ENCODE measurements at regions not wholly inside any gene's neighbourhood (a gene's known extent, or its start where the extent isn't known, plus 50 kb on each side); places are given as distances from the start of the nearest gene placed in this dataset.

DNA sequence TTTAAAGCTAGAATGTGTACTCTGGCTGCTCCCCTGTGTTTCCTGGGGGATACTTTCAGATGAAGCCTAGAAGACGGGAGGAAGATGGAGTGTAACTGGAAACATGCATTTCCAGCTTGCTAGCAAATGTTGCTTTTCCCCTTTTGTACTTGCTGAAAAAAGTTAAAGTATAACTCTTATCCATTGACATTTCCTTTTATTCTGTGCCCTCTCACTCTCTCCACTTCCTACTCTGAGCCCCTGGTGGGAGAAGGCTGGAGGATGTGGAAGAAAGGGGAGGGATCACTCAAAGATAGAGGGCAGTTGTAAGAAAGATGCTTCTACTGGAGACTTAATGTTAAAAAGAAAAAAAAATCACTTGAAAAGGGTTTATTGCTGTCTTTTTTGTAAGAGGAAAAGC lies 396.5 kb downstream of the DTHD1 start:
- DNase-seq = no peak
- Histone ChIP-seq H3K4me3 (no peak overlapping the region), H3K36me3 (no peaks in the 10 kb centered on the region), H3K27ac (no peak overlapping the region), H3K4me1 (peaks cover 10% of the 10 kb centered on the region), H3K27me3 (no peaks in the 10 kb centered on the region), H3K9me3 (replicated peaks) (no peaks in the 10 kb centered on the region)

DNA sequence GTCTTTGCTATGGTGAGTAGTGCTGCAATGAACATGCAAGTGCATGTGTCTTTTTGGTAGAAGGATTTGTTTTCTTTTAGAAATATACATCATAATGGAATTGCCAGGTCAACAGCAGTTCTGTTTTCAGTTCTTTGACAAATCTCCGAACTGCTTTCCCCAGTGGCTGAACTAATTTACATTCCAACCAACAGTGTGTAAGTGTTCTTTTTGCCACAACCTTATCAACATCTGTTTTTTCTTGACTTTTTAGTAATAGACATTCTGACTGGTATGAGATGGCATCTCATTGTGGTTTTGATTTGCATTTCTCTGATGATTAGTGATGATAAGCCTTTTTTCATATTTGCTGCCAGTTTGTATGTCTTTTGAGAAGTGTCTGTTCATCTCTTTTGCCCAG lies 406.3 kb downstream of the DTHD1 start:
- Histone ChIP-seq H3K9me3 (replicated peaks) (no peaks in the 10 kb centered on the region), H3K4me1 (peaks cover 7% of the 10 kb centered on the region), H3K27me3 (no peaks in the 10 kb centered on the region), H3K4me3 (no peak overlapping the region), H3K27ac (no peak overlapping the region), H3K36me3 (no peaks in the 10 kb centered on the region)
- no peak for DNase-seq

DNA sequence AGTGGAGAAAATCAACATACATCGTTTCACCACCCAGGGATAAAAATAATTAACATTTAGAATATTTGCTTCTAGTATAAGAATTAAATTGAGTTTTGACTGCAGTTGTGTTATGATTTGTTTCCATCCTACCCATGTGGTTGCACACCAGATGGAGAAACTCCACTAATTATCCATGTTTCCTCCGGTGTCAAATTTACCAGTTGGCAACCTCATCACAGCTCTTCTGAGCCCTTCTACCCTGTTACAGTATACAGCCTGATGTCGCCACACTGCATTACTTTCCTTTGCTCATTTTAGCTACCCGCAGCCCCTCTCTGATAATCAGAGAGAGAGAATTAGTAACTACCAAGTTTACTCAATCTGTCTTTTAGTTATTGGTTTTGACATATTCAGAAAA lies 411.2 kb downstream of the DTHD1 start:
- Histone ChIP-seq H3K9me3 (replicated peaks) (no peaks in the 10 kb centered on the region), H3K4me1 (peaks cover 10% of the 10 kb centered on the region), H3K36me3 (no peaks in the 10 kb centered on the region), H3K27me3 (no peaks in the 10 kb centered on the region), H3K27ac (peak overlapping the region; percentile 32), H3K4me3 (no peak overlapping the region)
- DNase-seq = peak; percentile 28 to 71

DNA sequence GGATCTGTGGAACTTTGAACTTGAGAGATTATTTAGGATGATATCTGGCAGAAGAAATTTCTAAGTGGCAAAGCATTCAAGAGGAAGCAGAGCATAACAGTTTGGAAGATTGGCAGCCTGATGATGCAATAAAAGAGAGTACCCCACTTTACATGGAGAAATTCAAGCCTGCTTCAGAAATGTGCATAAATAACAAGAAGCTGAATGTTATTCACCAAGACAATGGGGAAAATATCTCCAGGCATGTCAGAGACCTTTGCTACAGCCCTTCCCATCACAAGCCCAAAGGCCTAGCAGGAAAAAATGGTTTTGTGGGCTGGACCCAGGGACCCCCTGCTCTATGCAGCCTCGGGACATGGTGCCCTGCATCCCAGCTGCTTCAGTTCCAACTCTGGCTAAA lies 420.8 kb downstream of the DTHD1 start:
- Histone ChIP-seq H3K4me3 (no peak overlapping the region), H3K36me3 (no peaks in the 10 kb centered on the region), H3K9me3 (replicated peaks) (peaks cover 4% of the 10 kb centered on the region; the same call in 1 of the 2 replicates), H3K27ac (no peak overlapping the region), H3K4me1 (no peaks in the 10 kb centered on the region), H3K27me3 (no peaks in the 10 kb centered on the region; the same call in 1 of the 2 replicates)
- DNase-seq = no peak

DNA sequence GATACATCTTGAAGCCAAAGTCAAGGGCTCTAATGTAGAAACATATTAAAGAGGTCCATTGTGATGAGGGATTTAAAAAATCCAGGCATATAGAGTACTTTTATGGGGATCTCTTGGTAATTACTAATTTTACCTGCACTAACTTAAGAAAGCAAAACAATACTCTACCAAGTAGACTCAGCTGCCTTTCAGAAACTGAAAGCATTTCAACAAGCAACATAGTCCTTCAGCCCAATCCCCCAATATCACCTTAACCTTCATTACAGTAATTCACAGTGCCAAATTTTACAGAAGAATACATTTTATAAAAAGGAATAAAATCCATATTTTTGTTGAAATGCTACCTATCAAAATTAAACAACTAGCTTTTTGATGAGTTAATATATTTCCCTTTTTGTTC lies 422.9 kb downstream of the DTHD1 start:
- Histone ChIP-seq H3K27ac (no peak overlapping the region), H3K27me3 (no peaks in the 10 kb centered on the region; the same call in 1 of the 2 replicates), H3K36me3 (no peaks in the 10 kb centered on the region), H3K4me3 (no peak overlapping the region), H3K4me1 (no peaks in the 10 kb centered on the region), H3K9me3 (replicated peaks) (peaks cover 4% of the 10 kb centered on the region; the same call in 1 of the 2 replicates)
- DNase-seq = no peak

DNA sequence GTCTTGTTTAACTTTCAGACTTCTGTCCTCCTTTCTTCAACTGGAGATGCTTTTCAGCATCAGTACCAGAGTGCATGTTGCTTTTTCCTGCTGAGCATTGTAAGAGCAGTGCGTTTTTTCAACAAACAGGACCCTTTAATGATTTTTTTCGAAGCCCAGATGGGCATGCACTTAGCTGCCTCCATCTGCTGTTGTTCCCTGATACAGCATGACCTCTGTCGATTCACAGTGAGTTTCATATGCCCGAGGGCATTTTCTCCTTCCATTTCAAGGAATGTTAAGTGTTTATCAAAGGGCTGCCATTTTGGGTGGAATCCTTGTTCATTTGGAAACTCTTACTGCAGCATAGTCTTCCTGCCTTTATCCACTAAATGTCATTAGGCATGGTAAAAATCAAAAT lies 428.6 kb downstream of the DTHD1 start:
- Histone ChIP-seq H3K9me3 (replicated peaks) (peaks cover 4% of the 10 kb centered on the region; the same call in 1 of the 2 replicates), H3K4me3 (no peak overlapping the region), H3K27ac (no peak overlapping the region), H3K36me3 (no peaks in the 10 kb centered on the region), H3K27me3 (no peaks in the 10 kb centered on the region), H3K4me1 (no peaks in the 10 kb centered on the region)
- peak; percentile 11 to 44 for DNase-seq

DNA sequence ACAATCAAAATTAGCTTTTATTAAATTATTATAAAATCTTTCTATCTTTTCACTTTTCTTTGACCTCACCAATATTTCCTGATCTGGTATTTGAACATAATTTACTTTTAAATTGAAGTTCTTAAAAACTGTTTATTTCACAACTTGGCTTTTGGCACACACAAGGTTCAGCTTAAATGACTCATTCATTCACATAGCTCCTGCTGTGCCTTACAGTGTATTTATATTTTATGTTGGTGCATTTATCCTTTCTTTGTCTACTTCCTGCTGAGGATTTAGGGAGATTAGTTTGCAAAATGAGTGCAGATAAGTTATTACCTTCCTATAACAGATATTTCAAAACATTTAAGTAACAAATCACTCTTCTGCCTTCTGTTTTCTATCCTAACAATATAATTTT lies 430.6 kb downstream of the DTHD1 start:
- no peaks in the 10 kb centered on the region for H3K36me3 ChIP-seq
- H3K27me3 ChIP-seq = no peaks in the 10 kb centered on the region
- H3K4me1 ChIP-seq = no peaks in the 10 kb centered on the region
- no peak overlapping the region for H3K27ac ChIP-seq
- no peak for DNase-seq
- H3K4me3 ChIP-seq = no peak overlapping the region
- no peaks in the 10 kb centered on the region for H3K9me3 ChIP-seq (replicated peaks)

DNA sequence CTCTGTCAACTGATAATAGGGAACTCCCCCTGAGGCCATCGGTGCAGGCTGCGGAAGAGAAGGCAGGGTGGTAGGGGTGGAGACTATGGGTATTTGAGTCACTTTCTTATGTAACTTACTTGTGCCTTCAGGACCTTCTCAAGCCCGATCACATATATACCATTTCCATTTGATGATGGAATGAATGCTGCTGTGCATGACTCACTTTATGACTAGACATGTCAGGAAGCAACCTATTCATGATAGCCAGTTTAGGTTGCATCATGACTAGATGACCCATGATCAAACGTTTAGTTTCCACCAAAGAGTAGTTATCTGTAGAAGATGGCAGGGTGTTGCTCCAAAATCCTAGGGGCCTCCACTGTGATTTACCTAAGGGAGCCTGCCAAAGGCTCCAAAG lies 435.5 kb downstream of the DTHD1 start:
- no peak overlapping the region for H3K4me3 ChIP-seq
- H3K9me3 ChIP-seq (replicated peaks) = no peaks in the 10 kb centered on the region
- H3K4me1 ChIP-seq = no peaks in the 10 kb centered on the region
- no peak for DNase-seq
- no peak overlapping the region for H3K27ac ChIP-seq
- H3K27me3 ChIP-seq = no peaks in the 10 kb centered on the region
- H3K36me3 ChIP-seq = no peaks in the 10 kb centered on the region

DNA sequence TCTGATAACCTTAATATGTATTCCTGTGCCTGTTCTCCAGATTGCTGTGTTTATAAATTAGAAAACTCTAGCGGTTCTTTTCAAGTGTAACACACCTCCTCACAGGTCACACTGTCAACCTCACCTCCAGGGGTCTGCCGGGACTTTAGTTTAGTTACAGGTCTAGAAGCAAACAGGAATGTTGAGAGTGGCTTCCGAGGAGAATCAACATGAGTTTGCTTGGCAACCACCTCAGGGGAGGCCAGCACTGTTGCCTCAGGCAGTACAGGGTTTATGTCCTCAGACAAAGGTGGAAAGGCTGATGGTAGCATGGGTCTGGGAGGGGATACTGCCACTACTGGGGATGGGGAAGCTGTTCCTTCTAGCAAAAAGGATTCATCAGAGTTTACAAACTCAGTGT lies 438.0 kb downstream of the DTHD1 start:
- Histone ChIP-seq H3K4me3 (no peak overlapping the region), H3K27me3 (no peaks in the 10 kb centered on the region), H3K9me3 (replicated peaks) (no peaks in the 10 kb centered on the region), H3K27ac (no peak overlapping the region), H3K4me1 (no peaks in the 10 kb centered on the region), H3K36me3 (no peaks in the 10 kb centered on the region)
- DNase-seq = no peak

DNA sequence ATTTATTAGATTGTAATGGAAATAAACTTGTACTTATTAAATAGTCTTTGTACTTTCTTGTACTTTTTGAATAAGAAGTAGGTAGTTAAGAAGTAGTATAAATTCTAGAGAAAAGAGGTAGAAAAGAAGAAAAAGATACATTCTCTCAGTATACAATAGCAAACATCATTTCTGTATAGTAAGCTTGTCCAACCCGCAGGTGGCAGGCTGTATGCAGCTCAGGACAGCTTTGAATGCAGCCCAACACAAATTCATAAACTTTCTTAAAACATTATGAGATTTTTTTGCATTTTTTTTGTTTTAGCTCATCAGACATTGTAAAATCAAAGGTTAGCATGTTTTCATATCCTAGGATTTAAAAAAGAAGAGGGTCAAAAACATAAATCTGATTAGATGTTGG lies 441.6 kb downstream of the DTHD1 start:
- no peaks in the 10 kb centered on the region; the same call in 1 of the 2 replicates for H3K4me1 ChIP-seq
- H3K36me3 ChIP-seq = no peaks in the 10 kb centered on the region

DNA sequence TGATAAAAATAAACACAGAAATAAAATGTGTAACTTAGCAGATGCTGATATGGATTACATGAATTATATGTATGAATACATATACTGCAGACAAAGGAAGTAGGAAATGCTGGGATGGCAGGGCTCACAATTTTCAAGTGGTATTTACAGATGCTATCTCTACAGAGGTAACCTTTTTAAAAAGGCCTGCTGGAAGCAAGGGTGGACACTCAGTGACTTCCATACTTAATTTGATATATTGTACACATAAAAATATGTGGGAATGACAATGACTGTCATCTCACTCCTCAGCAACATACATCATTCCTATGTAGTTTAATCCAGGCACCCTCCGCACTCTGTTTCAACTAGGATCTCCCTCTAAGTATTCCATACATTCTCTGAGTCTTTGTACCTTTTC lies 452.9 kb downstream of the DTHD1 start:
- Histone ChIP-seq H3K36me3 (no peaks in the 10 kb centered on the region), H3K4me3 (no peak overlapping the region), H3K27me3 (peaks cover 2% of the 10 kb centered on the region; the same call in 1 of the 2 replicates), H3K9me3 (replicated peaks) (no peaks in the 10 kb centered on the region), H3K27ac (no peak overlapping the region), H3K4me1 (no peaks in the 10 kb centered on the region)
- no peak for DNase-seq

More for the DNA sequence above, 441.6 kb downstream of the DTHD1 start:
- H3K4me3 ChIP-seq = no peak overlapping the region
- H3K27me3 ChIP-seq = no peaks in the 10 kb centered on the region
- H3K27ac ChIP-seq = no peak overlapping the region
- DNase-seq = no peak
- no peaks in the 10 kb centered on the region for H3K9me3 ChIP-seq (replicated peaks)

DNA sequence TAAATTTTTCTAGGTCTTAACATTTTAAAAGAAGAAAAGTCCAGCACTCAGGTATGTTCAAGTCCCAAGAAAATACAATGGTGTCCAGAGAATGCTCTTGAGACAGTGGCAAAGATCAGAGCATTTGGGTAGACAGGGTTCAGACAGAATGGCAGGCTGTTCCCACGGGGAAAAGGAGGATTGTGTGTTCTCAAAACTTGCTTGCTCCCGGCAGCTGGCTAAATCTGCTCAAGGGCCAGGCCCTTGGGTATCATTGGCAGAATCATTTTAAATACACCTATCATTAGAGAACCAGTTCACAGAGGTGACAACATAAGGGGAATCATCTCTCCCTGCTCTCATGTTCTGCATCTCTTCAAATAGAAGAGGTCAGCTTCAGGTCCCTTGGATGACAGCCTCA lies 456.3 kb downstream of the DTHD1 start:
- H3K9me3 ChIP-seq (replicated peaks) = no peaks in the 10 kb centered on the region
- no peak overlapping the region for H3K27ac ChIP-seq
- no peak for DNase-seq
- no peaks in the 10 kb centered on the region for H3K4me1 ChIP-seq
- peaks cover 2% of the 10 kb centered on the region; the same call in 1 of the 2 replicates for H3K27me3 ChIP-seq
- no peak overlapping the region for H3K4me3 ChIP-seq
- no peaks in the 10 kb centered on the region for H3K36me3 ChIP-seq

DNA sequence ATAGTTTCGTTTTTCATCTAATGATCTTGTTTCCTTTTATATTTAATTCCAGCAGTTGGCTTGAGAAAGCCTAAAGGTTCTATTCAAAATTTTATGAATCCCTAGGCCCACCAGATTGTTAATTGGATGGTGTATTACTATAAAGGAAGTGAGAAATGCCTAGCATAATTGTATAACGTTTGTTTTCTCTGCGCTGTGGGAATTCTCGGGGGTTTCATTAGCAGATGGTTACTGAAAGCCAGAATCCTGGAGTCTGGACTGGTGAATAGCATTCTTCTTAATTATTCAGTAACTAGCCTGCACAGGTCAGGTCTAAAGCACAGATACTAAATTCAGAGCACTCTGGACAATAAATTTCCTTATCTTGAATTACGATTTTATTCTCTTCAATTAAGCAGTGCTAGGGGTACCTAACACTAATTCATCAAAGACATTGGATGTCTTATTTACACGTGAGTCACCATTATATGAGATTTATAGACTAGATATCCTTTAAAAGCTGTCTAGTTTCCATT lies 459.4 kb downstream of the DTHD1 start:
- H3K4me1 ChIP-seq = no peaks in the 10 kb centered on the region

DNA sequence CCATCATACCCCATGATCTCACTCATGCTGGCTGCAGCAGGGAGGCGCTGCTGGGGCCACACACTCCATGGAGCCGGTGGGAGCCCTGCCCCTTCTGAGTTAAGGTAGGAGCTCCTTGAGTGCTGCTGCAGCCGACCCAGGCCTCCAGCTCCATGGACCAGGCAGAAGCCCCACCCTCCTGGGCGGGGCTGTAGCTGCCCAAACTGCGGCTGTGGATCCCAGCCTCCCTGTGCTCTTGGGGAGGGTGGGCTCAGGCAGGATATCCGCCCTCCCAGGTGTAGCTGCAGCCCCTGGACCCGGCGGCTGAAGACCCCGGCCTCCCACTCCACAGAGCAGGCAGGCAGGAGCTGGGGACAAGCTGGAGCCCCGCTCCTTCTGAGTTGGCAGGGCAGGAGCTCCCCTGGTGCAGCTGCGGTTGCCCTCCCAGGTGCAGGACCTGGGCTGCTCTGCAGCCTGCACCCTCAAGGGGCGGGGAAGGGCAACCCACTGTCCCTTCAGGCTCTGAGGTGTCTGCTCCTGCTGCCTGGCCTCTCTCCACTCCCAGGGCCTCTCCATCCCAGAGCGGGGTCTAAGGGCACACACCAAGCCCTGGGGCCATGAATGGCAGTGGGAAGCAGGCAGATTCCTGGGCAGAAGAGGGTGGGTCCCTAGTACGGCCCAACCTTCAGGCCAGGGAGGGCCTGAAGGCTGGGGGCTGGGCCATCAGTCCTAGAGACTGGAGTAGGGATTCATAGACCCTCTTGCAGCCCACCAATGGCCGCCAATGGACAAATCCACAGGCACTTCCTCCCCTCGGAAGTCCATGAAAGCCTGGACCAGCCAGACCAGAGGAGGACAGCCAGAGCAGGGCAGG lies 466.1 kb downstream of the DTHD1 start:
- no peaks in the 10 kb centered on the region for H3K4me1 ChIP-seq
- H3K36me3 ChIP-seq = no peaks in the 10 kb centered on the region
- H3K27me3 ChIP-seq = no peaks in the 10 kb centered on the region

More for the DNA sequence above, 459.4 kb downstream of the DTHD1 start:
- H3K36me3 ChIP-seq = no peaks in the 10 kb centered on the region
- H3K27me3 ChIP-seq = no peaks in the 10 kb centered on the region
- no peaks in the 10 kb centered on the region for H3K9me3 ChIP-seq (replicated peaks)
- H3K27ac ChIP-seq = no peak overlapping the region
- no peak overlapping the region for H3K4me3 ChIP-seq
- no peak for DNase-seq

DNA sequence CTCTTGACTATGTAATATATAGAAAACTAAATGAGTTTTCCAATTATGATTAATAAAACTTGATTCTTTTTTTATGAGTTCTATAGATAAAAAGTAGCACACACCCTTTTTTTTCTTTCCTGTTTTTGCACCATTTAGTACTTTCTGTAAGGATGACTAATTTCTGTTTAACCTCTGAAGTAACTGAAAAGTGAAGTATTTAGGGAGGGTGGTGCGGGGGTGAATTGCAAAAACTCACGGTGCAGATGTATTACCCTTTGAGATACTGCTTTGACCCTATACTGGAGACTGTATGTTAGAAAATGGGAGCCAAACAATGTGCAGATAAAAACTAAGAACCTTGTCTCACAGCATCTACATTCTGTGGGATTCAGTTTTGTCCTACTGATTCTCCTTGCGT lies 471.6 kb downstream of the DTHD1 start:
- no peaks in the 10 kb centered on the region for H3K27me3 ChIP-seq
- no peaks in the 10 kb centered on the region for H3K36me3 ChIP-seq
- H3K4me1 ChIP-seq = no peaks in the 10 kb centered on the region
- H3K27ac ChIP-seq = no peak overlapping the region
- H3K9me3 ChIP-seq (replicated peaks) = no peaks in the 10 kb centered on the region
- H3K4me3 ChIP-seq = no peak overlapping the region
- no peak for DNase-seq

More for the DNA sequence above, 466.1 kb downstream of the DTHD1 start:
- Histone ChIP-seq H3K27ac (no peak overlapping the region), H3K9me3 (replicated peaks) (no peaks in the 10 kb centered on the region), H3K4me3 (no peak overlapping the region)
- no peak for DNase-seq
